Hepatocyte (in vitro differentiated cells): ENCODE measurements at regions not wholly inside any gene's neighbourhood (a gene's known extent, or its start where the extent isn't known, plus 50 kb on each side); places are given as distances from the start of the nearest gene placed in this dataset.

Experiments
- CTCF ChIP-seq: fragments of 200-600 bp; sonication (generic); IDR thresholded peaks from 2 replicates; pipeline ENCODE4 v1.5.1; 2016; ENCODE audit warnings: antibody characterized with exemption, mild to moderate bottlenecking; ENCODE audit not compliant: poor library complexity
- EZH2phosphoT487 ChIP-seq: fragments of 200-600 bp; sonication (generic); IDR thresholded peaks from one replicate; pipeline ENCODE4 v1.6.1; 2018; ENCODE audit warnings: antibody characterized with exemption, mild to moderate bottlenecking, low read depth, moderate library complexity; ENCODE audit not compliant: unreplicated experiment, severe bottlenecking

GRCh38 chr2:160689441-160689840, 195.8 kb upstream of the RBMS1 start:
- TF ChIP-seq CTCF = no peak
- TF ChIP-seq EZH2phosphoT487 = no peak
